H1 (cell line): ENCODE measurements at regions not wholly inside any gene's neighbourhood (a gene's known extent, or its start where the extent isn't known, plus 50 kb on each side); places are given as distances from the start of the nearest gene placed in this dataset.

ENCODE experiments used
- CBX5 ChIP-seq: fragments of 300-800, 300-1000 bp; sonication (generic); IDR thresholded peaks from 2 replicates; pipeline ENCODE4 v1.7.1; 2016; ENCODE audit warnings: antibody characterized with exemption, low read length, low read depth
- CHD7 ChIP-seq: fragments of 300-600 bp; sonication (generic); IDR thresholded peaks from 2 replicates; pipeline ENCODE4 v1.7.1; 2012; ENCODE audit warnings: low read length, moderate library complexity, mild to moderate bottlenecking, inconsistent platforms; ENCODE audit not compliant: insufficient replicate concordance
- SP1 ChIP-seq: IDR thresholded peaks from 2 replicates; pipeline ENCODE4 v1.6.1; 2011; ENCODE audit warnings: low read depth, low read length
- TEAD4 ChIP-seq: IDR thresholded peaks from 2 replicates; pipeline ENCODE4 v1.6.1; 2012; ENCODE audit warnings: low read depth, low read length, inconsistent platforms, mixed read lengths

GRCh38 chr14:39880965-39881364 lies 448.7 kb upstream of the FBXO33 start (continued):
- TF ChIP-seq CHD7 = no peak
- no peak for TF ChIP-seq TEAD4
- no peak for TF ChIP-seq CBX5
- no peak for TF ChIP-seq SP1
